ENCODE measurements at regions not wholly inside any gene's neighbourhood (a gene's known extent, or its start where the extent isn't known, plus 50 kb on each side); places are given as distances from the start of the nearest gene placed in this dataset.

DNA sequence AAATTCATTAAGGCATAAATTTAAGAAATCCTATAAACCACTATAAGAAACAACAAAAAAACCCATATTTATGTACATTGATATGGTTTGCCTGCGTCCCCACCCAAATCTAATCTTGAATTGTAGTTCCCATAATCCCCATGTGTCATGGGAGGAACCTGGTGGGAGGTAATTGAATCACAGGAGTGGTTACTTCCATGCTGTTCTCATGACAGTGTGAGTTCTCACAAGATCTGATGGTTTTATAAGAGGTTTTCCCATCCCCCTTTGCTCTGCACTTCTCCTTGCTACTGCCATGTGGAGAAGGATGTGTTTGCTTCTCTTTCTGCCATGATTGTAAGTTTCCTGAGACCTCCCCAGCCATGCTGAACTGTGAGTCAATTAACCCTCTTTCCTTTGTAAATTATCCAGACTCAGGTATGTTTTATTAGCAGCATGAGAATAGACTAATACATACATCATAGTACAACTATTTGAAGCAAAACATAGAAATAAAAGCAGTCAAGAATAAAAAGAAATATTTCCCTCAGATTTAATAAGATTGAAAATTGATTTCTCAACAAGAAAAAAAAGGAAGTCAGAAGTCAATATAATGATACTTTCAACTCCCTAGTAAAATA lies 209.0 kb upstream of the GPC6 start:
- TF ChIP-seq, protein P1, sequence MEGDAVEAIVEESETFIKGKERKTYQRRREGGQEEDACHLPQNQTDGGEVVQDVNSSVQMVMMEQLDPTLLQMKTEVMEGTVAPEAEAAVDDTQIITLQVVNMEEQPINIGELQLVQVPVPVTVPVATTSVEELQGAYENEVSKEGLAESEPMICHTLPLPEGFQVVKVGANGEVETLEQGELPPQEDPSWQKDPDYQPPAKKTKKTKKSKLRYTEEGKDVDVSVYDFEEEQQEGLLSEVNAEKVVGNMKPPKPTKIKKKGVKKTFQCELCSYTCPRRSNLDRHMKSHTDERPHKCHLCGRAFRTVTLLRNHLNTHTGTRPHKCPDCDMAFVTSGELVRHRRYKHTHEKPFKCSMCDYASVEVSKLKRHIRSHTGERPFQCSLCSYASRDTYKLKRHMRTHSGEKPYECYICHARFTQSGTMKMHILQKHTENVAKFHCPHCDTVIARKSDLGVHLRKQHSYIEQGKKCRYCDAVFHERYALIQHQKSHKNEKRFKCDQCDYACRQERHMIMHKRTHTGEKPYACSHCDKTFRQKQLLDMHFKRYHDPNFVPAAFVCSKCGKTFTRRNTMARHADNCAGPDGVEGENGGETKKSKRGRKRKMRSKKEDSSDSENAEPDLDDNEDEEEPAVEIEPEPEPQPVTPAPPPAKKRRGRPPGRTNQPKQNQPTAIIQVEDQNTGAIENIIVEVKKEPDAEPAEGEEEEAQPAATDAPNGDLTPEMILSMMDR (IDR thresholded peaks at IDR 0.05): no peak
- TF ChIP-seq POLR2A (IDR thresholded peaks at IDR 0.05): no peak
- Histone ChIP-seq H3K36me3 (no peaks in the 10 kb centered on the region), H3K27me3 (no peaks in the 10 kb centered on the region), H3K9me3 (peaks cover 0 to 10% (median 0%) of the 10 kb centered on the region in 4 donors), H3K4me3 (no peak overlapping the region), H3K27ac (no peak overlapping the region), H3K4me1 (no peaks in the 10 kb centered on the region)
- no peak for DNase-seq
- ATAC-seq: no peak
- WGBS (ENCODE audit: insufficient coverage, low coverage, low lambda C conversion rate, missing lambda C conversion rate): 40% methylated on average over 1 of the region's 1 CpG
- intact Hi-C loops (cut with DNase I): no loop called here

DNA sequence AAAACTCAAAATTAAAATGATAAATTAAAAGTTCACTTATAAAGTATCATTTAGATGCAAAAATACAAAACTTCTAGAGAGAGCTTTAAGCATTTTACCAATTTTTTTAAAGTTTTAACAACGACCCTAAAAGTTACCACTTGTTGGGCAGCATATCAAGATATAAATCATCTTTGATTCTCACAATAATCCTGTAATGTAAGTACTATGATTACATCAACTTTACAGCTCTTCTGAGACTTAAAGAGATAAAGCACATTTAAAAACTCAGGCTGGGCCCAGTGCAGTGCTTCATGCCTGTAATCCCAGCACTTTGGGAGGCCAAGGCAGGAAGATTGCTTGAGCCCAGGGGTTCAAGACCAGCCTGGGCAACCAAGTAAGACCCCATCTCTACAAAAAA lies 202.7 kb upstream of the GPC6 start:
- Histone ChIP-seq H3K27ac (no peak overlapping the region), H3K4me3 (no peak overlapping the region), H3K9me3 (no peaks in the 10 kb centered on the region), H3K36me3 (no peaks in the 10 kb centered on the region), H3K4me1 (no peaks in the 10 kb centered on the region), H3K27me3 (no peaks in the 10 kb centered on the region)
- ATAC-seq: no peak
- TF ChIP-seq, protein P1 (IDR thresholded peaks at IDR 0.05): no peak
- TF ChIP-seq POLR2A (IDR thresholded peaks at IDR 0.05): no peak
- WGBS (ENCODE audit: insufficient coverage, low coverage, low lambda C conversion rate, missing lambda C conversion rate): 23% methylated on average over 1 of the region's 1 CpG
- intact Hi-C loops (cut with DNase I): no loop called here
- DNase-seq: no peak

DNA sequence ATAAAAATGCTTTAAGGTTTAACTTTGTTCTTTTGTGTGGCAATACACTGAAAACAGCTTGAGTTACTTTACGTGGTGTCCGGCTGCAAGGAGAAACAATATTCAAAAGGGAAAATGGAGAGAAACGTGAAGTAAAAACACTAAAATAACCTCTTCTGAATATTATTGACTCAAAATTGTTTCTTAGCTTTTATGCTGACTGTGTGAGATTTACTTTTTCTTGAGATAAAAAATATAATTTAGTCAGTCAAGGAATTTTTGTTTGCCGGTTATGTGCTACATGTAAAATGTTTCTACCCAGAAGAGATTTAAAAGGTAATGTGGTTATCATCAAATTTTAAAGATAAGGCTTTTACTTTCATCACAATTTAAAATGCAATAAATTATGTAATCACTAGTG lies 200.6 kb upstream of the GPC6 start:
- no peak for ATAC-seq
- no peak for TF ChIP-seq POLR2A (IDR thresholded peaks at IDR 0.05)
- TF ChIP-seq, protein P1 (IDR thresholded peaks at IDR 0.05): no peak
- 77% methylated on average over 4 of the region's 4 CpGs for WGBS (ENCODE audit: insufficient coverage, low coverage, low lambda C conversion rate, missing lambda C conversion rate)
- Histone ChIP-seq H3K27me3 (no peaks in the 10 kb centered on the region), H3K27ac (no peak overlapping the region), H3K4me3 (no peak overlapping the region), H3K4me1 (no peaks in the 10 kb centered on the region), H3K36me3 (no peaks in the 10 kb centered on the region), H3K9me3 (no peaks in the 10 kb centered on the region)
- no peak for DNase-seq
- intact Hi-C loops (cut with DNase I): no loop called here

DNA sequence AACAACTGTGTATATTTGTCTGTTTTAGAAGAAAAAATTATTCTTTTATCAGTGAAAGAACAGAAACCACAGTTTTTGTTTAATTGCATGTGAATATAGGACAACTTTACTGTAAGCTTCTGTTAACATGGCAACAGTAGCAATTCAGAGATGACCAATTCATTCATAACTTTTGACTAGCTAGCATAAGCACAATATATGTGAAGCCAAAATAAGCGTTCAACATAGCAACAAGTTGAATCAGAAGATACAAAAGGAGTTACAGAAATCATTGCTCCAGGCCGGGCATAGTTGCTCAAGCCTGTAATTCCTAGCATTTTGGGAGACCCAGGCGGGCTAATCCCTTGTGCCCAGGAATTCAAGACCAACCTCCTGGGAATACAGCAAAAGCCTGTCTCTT lies 197.1 kb upstream of the GPC6 start:
- DNase-seq (no peak), ATAC-seq (no peak)
- Histone ChIP-seq H3K4me1 (no peaks in the 10 kb centered on the region), H3K27me3 (no peaks in the 10 kb centered on the region), H3K9me3 (no peaks in the 10 kb centered on the region), H3K27ac (no peak overlapping the region), H3K4me3 (no peak overlapping the region), H3K36me3 (no peaks in the 10 kb centered on the region)
- TF ChIP-seq, protein P1 (IDR thresholded peaks at IDR 0.05): no peak
- no peak for TF ChIP-seq POLR2A (IDR thresholded peaks at IDR 0.05)
- intact Hi-C loops (cut with DNase I): no loop called here
- 85% methylated on average over 3 of the region's 3 CpGs for WGBS (ENCODE audit: insufficient coverage, low coverage, low lambda C conversion rate, missing lambda C conversion rate)

DNA sequence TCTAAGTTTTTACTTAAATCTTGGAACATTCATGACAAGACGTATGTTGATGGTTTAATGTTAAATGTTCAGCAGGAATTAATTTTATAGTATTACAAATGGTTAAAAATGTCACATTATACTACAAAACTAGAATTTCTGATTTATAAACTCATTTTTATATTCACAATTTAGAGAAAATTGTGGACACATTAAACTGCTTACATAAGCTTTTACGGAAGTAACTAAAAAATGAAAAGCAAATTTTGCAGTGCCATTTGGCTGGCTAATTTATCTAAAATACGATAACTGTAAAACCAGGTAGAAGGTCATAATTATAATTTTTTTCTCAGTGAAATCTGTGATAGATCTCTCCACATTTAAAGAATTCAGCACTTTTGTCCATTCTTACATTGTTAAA lies 190.2 kb upstream of the GPC6 start:
- no peak for DNase-seq
- intact Hi-C loops (cut with DNase I): no loop called here
- TF ChIP-seq, protein P1 (IDR thresholded peaks at IDR 0.05): no peak
- TF ChIP-seq POLR2A (IDR thresholded peaks at IDR 0.05): no peak
- H3K27me3 ChIP-seq: no peaks in the 10 kb centered on the region
- H3K27ac ChIP-seq: no peak overlapping the region
- H3K36me3 ChIP-seq: no peaks in the 10 kb centered on the region
- H3K9me3 ChIP-seq: peaks cover 0 to 2% (median 0%) of the 10 kb centered on the region in 4 donors
- WGBS (ENCODE audit: insufficient coverage, low coverage, low lambda C conversion rate, missing lambda C conversion rate): 83% methylated on average over 3 of the region's 3 CpGs
- no peaks in the 10 kb centered on the region for H3K4me1 ChIP-seq
- ATAC-seq: no peak
- H3K4me3 ChIP-seq: no peak overlapping the region
